SKM-1 (cell line): ENCODE measurements at regions not wholly inside any gene's neighbourhood (a gene's known extent, or its start where the extent isn't known, plus 50 kb on each side); places are given as distances from the start of the nearest gene placed in this dataset.
"Not testable (repeated sequence)": the region's sequence is repeated elsewhere in the genome, so short reads cannot be mapped to it uniquely, and the experiment has no call there.

Experiments
- DNase-seq: peaks from one replicate; lab custom pipeline; 2025; ENCODE audit not compliant: unreplicated experiment; lab: John Stamatoyannopoulos, UW

DNA sequence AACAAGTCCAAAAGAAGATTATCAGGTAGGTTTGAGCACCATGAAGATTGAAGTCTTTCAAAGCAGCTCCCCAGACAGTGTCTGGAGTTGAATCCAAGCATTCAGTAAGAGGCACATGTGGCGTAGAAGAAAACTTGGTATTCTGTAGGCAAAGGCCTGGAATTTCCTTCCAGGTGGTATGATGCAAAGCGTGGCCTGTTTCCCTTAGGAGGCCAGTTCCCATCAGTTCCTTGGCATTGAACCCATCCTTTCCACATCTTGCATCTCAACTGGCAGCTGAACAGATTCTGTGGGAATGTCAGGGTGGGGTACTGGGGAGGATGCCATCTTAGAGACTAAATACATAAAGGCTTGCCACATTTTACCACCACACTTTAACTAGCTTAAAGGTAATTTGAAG is 516.0 kb downstream of the BTBD3 start:
- DNase-seq = no peak

GRCh38 chr20:12434672-12435071 is 517.0 kb downstream of the BTBD3 start:
- DNase-seq = no peak

GRCh38 chr20:12435268-12435667 is 517.6 kb downstream of the BTBD3 start:
- DNase-seq = no peak

DNA sequence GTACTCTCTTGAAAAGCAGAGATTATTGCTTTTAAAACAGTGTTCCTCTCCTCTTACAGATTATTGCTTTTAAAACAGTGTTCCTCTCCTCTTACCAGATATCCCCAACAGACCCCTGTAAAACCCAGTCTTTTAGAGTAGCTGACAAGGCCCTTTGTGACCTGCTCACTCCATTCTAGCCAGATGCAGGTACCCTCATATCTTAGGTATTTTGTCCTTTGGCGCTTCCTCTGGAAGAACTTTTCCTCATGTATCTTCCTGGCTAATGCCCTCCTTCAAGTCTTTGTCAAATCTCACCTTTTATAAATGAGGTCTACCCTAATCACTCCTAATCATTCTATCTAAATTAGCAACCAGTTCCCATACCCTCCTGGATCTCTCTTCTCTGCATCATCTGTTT is 536.0 kb downstream of the BTBD3 start:
- no peak for DNase-seq

- DNase-seq = no peak
Measured at GRCh38 chr20:12455148-12455547, 537.5 kb downstream of the BTBD3 start.

- no peak for DNase-seq
Measured at GRCh38 chr20:12458241-12458640, 540.5 kb downstream of the BTBD3 start.

DNA sequence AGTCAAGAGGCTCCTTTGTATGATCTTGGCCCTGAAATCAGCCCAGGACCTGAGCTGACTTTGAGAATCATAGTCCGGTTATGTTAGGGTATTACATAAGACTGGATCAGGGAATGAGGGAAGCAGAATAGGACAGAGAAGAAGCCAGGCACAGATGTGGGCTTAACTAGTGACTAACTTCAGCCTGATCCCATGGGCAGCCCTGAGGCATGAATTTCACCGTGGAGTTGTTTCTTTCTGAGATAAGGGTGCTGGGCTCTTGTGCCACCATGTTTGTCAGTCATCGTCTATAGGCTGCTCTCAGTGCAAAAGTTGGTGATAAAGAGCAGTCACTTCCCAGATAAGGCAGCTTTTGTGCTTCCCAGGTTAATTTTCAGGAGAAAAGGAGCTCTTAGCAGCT is 544.7 kb upstream of the SPTLC3 start:
- no peak for DNase-seq

DNA sequence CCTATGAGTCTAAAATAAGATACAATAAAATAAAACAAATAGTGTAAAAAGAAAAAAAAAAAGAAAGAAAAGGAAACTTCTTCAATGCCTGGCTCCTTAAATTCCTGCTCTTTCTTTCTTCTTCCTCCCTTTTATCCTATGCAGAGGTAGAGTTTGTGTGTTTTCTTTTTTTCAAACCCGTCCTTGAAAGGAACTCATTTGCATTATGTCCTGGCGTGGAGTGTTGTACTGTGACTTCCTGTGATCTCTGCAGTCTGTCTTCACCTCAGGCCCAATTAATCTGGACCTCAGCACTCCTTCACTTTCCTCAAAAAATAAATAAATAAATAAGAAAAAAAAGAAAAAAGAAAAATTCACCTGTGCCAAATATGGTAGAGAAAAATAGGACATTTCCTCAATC is 541.9 kb upstream of the SPTLC3 start:
- no peak for DNase-seq

- DNase-seq = no peak
Measured at GRCh38 chr20:12467758-12468157, 541.0 kb upstream of the SPTLC3 start.

DNA sequence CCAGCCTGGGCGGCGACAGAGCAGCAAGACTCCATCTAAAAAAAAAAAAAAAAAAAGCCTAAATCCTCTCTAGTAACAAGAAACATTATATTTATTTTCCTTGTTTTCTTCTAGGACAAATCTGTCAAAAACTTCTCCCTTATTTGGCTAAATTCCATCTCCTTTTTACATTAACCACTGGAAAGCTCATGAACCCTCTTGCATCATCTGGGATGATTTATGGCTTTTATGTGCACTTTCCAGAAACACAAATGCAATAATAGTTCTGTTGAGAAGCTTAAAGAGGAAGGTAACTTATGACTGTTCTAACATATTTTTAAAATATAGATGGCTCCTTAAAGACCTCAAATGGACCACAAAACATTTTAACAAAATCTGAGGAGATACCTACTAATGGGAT is 526.1 kb upstream of the SPTLC3 start:
- no peak for DNase-seq

GRCh38 chr20:12502443-12502842 is 506.3 kb upstream of the SPTLC3 start:
- DNase-seq = no peak

- DNase-seq = no peak
Measured at GRCh38 chr20:12504779-12505178, 504.0 kb upstream of the SPTLC3 start.

- no peak for DNase-seq
Measured at GRCh38 chr20:12511499-12511898, 497.3 kb upstream of the SPTLC3 start.

DNA sequence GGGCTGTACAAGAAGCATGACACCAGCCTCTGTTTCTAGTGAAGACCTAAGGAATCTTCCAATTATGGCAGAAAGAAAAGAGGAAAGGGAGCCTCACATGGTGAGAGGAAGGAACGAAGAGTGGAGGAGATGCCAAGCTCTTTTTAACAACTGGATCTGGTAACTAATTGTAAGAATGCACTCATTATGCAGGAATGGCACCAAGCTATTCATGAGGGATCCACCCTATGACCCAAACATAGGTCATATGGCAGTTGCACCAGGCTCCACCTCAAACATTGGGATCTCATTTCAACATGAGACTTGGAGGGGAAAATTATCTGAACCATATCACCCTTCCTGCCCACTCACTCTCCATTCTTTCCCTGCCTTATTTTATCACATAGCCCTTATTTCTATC is 496.0 kb upstream of the SPTLC3 start:
- no peak for DNase-seq

DNA sequence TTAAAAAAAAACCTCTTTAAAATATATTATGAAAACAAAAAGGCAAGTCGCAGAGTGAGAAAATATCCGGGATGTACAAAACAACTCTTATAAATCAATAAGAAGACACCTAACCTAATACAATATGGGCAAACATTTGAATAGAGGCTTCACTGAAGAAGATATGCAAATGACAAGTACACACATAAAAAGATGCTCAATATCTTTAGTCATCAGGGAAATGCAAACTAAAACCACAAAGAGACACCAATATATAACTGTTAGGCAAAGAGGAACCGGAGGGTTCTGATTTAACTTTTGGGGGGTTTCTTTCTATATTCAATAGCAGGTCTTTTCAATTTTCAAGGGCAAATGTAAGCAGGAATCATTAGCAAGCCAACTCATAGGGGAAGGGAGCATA is 480.7 kb upstream of the SPTLC3 start:
- no peak for DNase-seq

GRCh38 chr20:12528591-12529041 is 480.2 kb upstream of the SPTLC3 start:
- DNase-seq = no peak

- no peak for DNase-seq
Measured at GRCh38 chr20:12531626-12532025, 477.1 kb upstream of the SPTLC3 start.

DNA sequence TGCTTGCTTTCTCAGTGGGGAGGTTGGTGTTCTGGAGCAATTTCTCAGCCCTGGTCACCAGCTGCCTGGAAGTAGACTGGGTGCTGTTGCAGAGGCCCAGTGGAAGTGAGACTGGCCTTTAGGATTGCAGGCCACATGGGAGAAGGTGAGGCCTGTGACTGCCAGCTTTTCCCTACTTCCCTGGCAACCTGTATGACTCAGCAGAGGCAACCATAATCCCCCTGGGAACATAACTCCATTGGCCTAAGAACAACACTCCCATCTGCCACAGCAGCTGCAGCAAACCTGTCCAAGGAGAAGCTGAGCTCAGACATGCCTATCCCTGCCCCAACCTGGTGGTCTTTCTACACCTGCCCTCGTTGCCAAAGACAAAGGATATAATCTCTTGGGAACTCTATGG is 473.5 kb upstream of the SPTLC3 start:
- DNase-seq = no peak

- DNase-seq = no peak
Measured at GRCh38 chr20:12535770-12536169, 473.0 kb upstream of the SPTLC3 start.

DNA sequence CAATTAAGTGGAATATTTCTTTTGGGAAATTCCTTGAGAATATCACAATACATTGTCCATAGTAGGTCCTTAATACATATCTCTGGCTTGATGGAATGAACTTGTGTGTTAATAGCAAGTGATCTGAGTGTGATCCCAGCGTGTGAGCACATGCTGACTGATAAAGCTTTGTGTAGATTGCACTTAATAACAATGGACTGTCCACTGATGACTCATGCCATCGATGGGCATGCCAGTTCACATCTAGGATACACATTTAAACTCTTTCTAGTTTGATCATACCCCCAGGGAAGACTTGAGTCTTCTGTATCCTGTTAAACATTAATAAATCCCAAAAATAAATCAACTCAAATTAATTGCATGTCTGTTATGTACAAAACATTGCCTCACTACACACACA is 454.3 kb upstream of the SPTLC3 start:
- DNase-seq = no peak

- DNase-seq = no peak
Measured at GRCh38 chr20:12555369-12555768, 453.4 kb upstream of the SPTLC3 start.

DNA sequence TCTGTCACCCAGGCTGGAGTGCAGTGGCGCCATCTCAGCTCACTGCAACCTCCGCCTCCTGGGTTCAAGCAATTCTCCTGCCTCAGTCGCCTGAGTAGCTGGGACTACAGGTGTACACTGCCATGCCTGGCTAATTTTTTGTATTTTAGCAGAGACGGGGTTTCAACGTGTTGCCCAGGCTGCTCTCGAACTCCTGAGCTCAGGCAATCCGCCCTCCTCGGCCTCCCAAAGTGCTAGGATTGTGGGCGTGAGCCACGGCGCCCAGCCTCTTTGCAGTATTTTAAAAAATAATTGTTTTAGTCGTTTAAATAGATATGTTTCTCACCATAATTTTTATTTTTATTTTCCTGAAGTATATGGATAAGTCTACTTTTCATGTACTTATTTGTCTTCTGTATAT is 452.9 kb upstream of the SPTLC3 start:
- not testable (repeated sequence) for DNase-seq

DNA sequence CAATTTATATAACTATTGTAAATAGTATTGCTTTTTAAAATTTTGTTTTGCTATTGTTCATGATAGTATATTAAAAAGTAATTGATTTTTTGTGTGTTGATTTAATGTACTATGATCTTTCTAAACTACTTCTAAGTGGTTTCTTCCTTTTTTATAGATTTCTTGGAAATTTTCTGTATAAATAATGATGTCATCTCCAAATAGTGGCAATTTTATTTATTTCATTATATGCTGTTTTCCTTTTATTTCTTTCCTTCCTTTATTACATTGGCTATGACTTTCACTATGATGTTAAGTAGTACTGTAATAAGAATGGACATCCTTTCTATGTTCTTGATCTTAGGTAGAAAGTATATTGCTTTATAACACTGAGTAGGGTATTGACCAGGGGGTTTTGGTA is 451.5 kb upstream of the SPTLC3 start:
- no peak for DNase-seq

DNA sequence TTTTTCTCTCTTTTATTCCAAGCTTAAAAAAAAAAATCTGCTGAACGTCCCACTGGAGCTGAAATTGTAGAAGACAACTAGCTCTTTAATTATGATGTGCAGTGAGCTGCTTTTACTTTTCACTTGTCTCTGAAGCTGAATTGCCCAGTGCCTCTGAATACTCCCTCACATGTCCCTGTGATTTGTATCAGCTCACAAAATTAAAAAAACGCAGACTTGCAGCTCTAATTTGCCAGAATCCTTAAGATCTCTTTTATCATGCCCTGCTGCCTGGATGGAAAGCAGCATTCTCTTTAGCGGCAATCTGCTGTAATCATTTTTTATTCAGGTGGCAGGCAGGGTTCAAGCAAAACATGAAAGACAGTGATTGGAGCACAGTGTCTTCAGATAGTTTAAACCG is 443.8 kb upstream of the SPTLC3 start:
- DNase-seq = no peak
